ENCODE measurements at regions not wholly inside any gene's neighbourhood (a gene's known extent, or its start where the extent isn't known, plus 50 kb on each side); places are given as distances from the start of the nearest gene placed in this dataset.

DNA sequence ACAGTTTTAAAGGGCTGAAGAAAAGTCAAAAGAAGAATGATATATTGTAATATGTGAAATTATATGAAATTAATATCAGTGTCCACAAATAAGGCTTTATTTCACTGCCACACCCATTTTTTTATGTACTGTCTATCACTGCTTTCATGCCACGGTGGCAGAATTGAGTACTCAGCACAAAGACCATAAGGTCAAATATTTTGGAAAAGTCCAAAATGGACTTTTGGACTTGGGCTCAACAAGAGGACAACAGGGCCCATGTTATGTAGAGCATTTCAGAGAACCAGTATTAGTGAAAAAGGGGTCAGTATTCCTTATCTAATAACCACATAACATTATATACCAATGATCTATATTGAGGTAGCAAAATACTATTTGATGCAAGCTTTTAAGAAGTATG is 427.2 kb downstream of the EPHA4 start:
- H3K36me3 ChIP-seq (ENCODE audit: insufficient read depth, low read length), result no peaks in the 10 kb centered on the region
- H3K9ac ChIP-seq (ENCODE audit: low read length), result no peak overlapping the region
- no peak overlapping the region for H3K4me3 ChIP-seq (ENCODE audit: insufficient read depth, low read depth, low read length)
- no peaks in the 10 kb centered on the region for H3K4me1 ChIP-seq (ENCODE audit: insufficient read depth, low read length)
- no peak overlapping the region for H3K27ac ChIP-seq (ENCODE audit: low read depth, low read length)
- H3K9me3 ChIP-seq (ENCODE audit: insufficient read depth, low read depth, low read length), result no peaks in the 10 kb centered on the region
- H3K4me2 ChIP-seq (ENCODE audit: low read length), result no peak overlapping the region
- FAIRE-seq, result no peak
- H4K20me1 ChIP-seq (ENCODE audit: insufficient read depth, low read length), result no peaks in the 10 kb centered on the region
- Mint-ChIP-seq H3K27me3 (ENCODE audit: low read depth, unreplicated experiment) (no peaks in the 10 kb centered on the region), H3K4me1 (ENCODE audit: low read depth, unreplicated experiment) (no peaks in the 10 kb centered on the region), H3K27ac (ENCODE audit: unreplicated experiment) (no peak overlapping the region), H3K36me3 (ENCODE audit: low read depth, unreplicated experiment) (no peaks in the 10 kb centered on the region), H3K4me3 (ENCODE audit: unreplicated experiment) (no peak overlapping the region), H3K9me3 (ENCODE audit: unreplicated experiment) (peaks cover 3% of the 10 kb centered on the region)
- DNase-seq (ENCODE audit: low read depth), result no peak
- no peaks in the 10 kb centered on the region for H3K27me3 ChIP-seq (ENCODE audit: insufficient read depth, low read length)
- no peak overlapping the region for H2AFZ ChIP-seq (ENCODE audit: low read depth, low read length)
- no peak for TF ChIP-seq EZH2 (IDR thresholded peaks at IDR 0.05; ENCODE audit: insufficient read depth, low read length)
- TF ChIP-seq, protein P1, sequence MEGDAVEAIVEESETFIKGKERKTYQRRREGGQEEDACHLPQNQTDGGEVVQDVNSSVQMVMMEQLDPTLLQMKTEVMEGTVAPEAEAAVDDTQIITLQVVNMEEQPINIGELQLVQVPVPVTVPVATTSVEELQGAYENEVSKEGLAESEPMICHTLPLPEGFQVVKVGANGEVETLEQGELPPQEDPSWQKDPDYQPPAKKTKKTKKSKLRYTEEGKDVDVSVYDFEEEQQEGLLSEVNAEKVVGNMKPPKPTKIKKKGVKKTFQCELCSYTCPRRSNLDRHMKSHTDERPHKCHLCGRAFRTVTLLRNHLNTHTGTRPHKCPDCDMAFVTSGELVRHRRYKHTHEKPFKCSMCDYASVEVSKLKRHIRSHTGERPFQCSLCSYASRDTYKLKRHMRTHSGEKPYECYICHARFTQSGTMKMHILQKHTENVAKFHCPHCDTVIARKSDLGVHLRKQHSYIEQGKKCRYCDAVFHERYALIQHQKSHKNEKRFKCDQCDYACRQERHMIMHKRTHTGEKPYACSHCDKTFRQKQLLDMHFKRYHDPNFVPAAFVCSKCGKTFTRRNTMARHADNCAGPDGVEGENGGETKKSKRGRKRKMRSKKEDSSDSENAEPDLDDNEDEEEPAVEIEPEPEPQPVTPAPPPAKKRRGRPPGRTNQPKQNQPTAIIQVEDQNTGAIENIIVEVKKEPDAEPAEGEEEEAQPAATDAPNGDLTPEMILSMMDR (IDR thresholded peaks at IDR 0.05; ENCODE audit: insufficient read depth, low read depth, low read length), result no peak
- H3K79me2 ChIP-seq (ENCODE audit: insufficient read depth, low read length), result no peaks in the 10 kb centered on the region

DNA sequence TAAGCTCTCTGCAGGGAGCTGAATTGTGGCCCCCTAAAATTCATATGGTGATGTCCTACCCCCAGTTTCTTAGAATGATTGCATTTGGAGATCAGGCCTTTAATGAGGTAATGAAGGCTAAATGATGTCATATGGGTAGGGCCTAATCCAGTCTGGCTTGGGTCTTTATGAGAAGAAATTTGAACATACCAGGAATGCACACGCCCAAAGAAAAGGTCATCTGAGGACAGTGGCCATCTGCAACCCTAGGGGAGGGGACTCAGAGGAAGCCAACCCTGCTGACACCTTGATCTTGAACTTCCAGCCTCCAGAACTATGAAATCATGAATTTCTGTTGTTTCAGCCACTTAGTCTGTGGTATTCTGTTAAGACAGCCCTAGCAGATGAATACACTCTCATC is 426.7 kb downstream of the EPHA4 start:
- H3K9me3 ChIP-seq (ENCODE audit: insufficient read depth, low read depth, low read length), result no peaks in the 10 kb centered on the region
- no peak overlapping the region for H3K4me2 ChIP-seq (ENCODE audit: low read length)
- Mint-ChIP-seq H3K4me1 (ENCODE audit: low read depth, unreplicated experiment) (no peaks in the 10 kb centered on the region), H3K27ac (ENCODE audit: unreplicated experiment) (no peak overlapping the region), H3K4me3 (ENCODE audit: unreplicated experiment) (no peak overlapping the region), H3K36me3 (ENCODE audit: low read depth, unreplicated experiment) (no peaks in the 10 kb centered on the region), H3K27me3 (ENCODE audit: low read depth, unreplicated experiment) (peaks cover 2% of the 10 kb centered on the region), H3K9me3 (ENCODE audit: unreplicated experiment) (peaks cover 5% of the 10 kb centered on the region)
- FAIRE-seq (no peak), DNase-seq (ENCODE audit: low read depth) (no peak)
- no peak overlapping the region for H2AFZ ChIP-seq (ENCODE audit: low read depth, low read length)
- no peaks in the 10 kb centered on the region for H3K36me3 ChIP-seq (ENCODE audit: insufficient read depth, low read length)
- no peak overlapping the region for H3K9ac ChIP-seq (ENCODE audit: low read length)
- H3K27ac ChIP-seq (ENCODE audit: low read depth, low read length), result no peak overlapping the region
- H3K4me1 ChIP-seq (ENCODE audit: insufficient read depth, low read length), result no peaks in the 10 kb centered on the region
- H3K27me3 ChIP-seq (ENCODE audit: insufficient read depth, low read length), result no peaks in the 10 kb centered on the region
- H4K20me1 ChIP-seq (ENCODE audit: insufficient read depth, low read length), result no peaks in the 10 kb centered on the region
- H3K4me3 ChIP-seq (ENCODE audit: insufficient read depth, low read depth, low read length), result no peak overlapping the region
- H3K79me2 ChIP-seq (ENCODE audit: insufficient read depth, low read length), result no peaks in the 10 kb centered on the region
- TF ChIP-seq, protein P1 (IDR thresholded peaks at IDR 0.05; ENCODE audit: insufficient read depth, low read depth, low read length), result no peak
- TF ChIP-seq EZH2 (IDR thresholded peaks at IDR 0.05; ENCODE audit: insufficient read depth, low read length), result no peak

DNA sequence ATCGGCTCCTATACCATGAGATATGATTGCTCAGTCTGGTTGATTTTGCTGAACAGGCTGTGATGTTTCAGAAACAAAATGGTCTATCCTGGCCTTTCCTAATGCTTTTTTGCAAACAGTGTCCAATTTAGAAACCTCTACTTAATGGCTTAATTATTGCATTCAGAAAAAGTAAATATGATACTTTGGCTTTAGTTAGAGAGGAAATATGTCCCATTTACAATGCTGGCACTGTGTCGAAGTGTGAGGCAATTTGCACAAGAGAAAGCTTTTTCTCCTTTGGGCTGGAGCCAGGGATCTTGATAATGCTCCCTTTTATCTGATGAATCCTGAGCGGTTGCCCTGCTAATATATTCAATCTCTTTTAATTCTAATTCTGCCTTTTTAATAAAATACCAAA is 418.9 kb downstream of the EPHA4 start:
- peaks cover 5% of the 10 kb centered on the region for H3K27me3 Mint-ChIP-seq (ENCODE audit: low read depth, unreplicated experiment)
- no peak overlapping the region for H2AFZ ChIP-seq (ENCODE audit: low read depth, low read length)
- peaks cover 6% of the 10 kb centered on the region for H3K9me3 Mint-ChIP-seq (ENCODE audit: unreplicated experiment)
- no peak overlapping the region for H3K27ac Mint-ChIP-seq (ENCODE audit: unreplicated experiment)
- H3K4me2 ChIP-seq (ENCODE audit: low read length), result no peak overlapping the region
- TF ChIP-seq, protein P1 (IDR thresholded peaks at IDR 0.05; ENCODE audit: insufficient read depth, low read depth, low read length), result no peak
- no peak for TF ChIP-seq EZH2 (IDR thresholded peaks at IDR 0.05; ENCODE audit: insufficient read depth, low read length)
- H3K4me1 ChIP-seq (ENCODE audit: insufficient read depth, low read length), result no peaks in the 10 kb centered on the region
- DNase-seq (ENCODE audit: low read depth) (no peak), FAIRE-seq (no peak)
- no peaks in the 10 kb centered on the region for H3K9me3 ChIP-seq (ENCODE audit: insufficient read depth, low read depth, low read length)
- no peaks in the 10 kb centered on the region for H3K36me3 ChIP-seq (ENCODE audit: insufficient read depth, low read length)
- H3K4me3 Mint-ChIP-seq (ENCODE audit: unreplicated experiment), result no peak overlapping the region
- no peaks in the 10 kb centered on the region for H3K79me2 ChIP-seq (ENCODE audit: insufficient read depth, low read length)
- H3K4me3 ChIP-seq (ENCODE audit: insufficient read depth, low read depth, low read length), result no peak overlapping the region
- no peak overlapping the region for H3K27ac ChIP-seq (ENCODE audit: low read depth, low read length)
- H3K36me3 Mint-ChIP-seq (ENCODE audit: low read depth, unreplicated experiment), result no peaks in the 10 kb centered on the region
- H3K4me1 Mint-ChIP-seq (ENCODE audit: low read depth, unreplicated experiment), result peaks cover 4% of the 10 kb centered on the region
- no peaks in the 10 kb centered on the region for H3K27me3 ChIP-seq (ENCODE audit: insufficient read depth, low read length)
- no peaks in the 10 kb centered on the region for H4K20me1 ChIP-seq (ENCODE audit: insufficient read depth, low read length)
- no peak overlapping the region for H3K9ac ChIP-seq (ENCODE audit: low read length)
